Neural crest cell (in vitro differentiated cells): ENCODE measurements at regions not wholly inside any gene's neighbourhood (a gene's known extent, or its start where the extent isn't known, plus 50 kb on each side); places are given as distances from the start of the nearest gene placed in this dataset.

Experiments
- DNase-seq: peaks from one replicate; pipeline ENCODE4 v3.0.0; 2021; ENCODE audit warnings: low read depth, mixed read lengths, low spot score
- H3K27ac Mint-ChIP-seq: one replicate; pipeline ENCODE4 v1.8.0; 2021; ENCODE audit warnings: mild to moderate bottlenecking, mixed read lengths; ENCODE audit not compliant: unreplicated experiment
- H3K27me3 Mint-ChIP-seq: 2 replicates; pipeline ENCODE4 v1.8.0; 2021; ENCODE audit warnings: low read depth, mild to moderate bottlenecking, mixed read lengths
- H3K36me3 Mint-ChIP-seq: 2 replicates; pipeline ENCODE4 v1.8.0; 2021; ENCODE audit warnings: low read depth, mild to moderate bottlenecking, mixed read lengths
- H3K4me1 Mint-ChIP-seq: 2 replicates; pipeline ENCODE4 v1.8.0; 2021; ENCODE audit warnings: mixed read lengths
- H3K4me3 Mint-ChIP-seq: one replicate; pipeline ENCODE4 v1.8.0; 2021; ENCODE audit warnings: mild to moderate bottlenecking, mixed read lengths
- H3K9me3 Mint-ChIP-seq: 2 replicates; pipeline ENCODE4 v1.8.0; 2021; ENCODE audit warnings: mixed read lengths
- CTCF ChIP-seq: fragments of 200-600 bp; sonication (generic); conservative IDR thresholded peaks from 2 replicates; pipeline ENCODE4 v1.5.0; 2021; ENCODE audit warnings: antibody characterized with exemption, mild to moderate bottlenecking

GRCh38 chr3:24622696-24623225 lies 128.1 kb upstream of the THRB start:
- Mint-ChIP-seq H3K4me3 (no peak overlapping the region), H3K27me3 (no peaks in the 10 kb centered on the region), H3K36me3 (peaks cover 3% of the 10 kb centered on the region), H3K9me3 (peaks cover 10% of the 10 kb centered on the region), H3K4me1 (peaks cover 5% of the 10 kb centered on the region), H3K27ac (no peak overlapping the region)
- no peak for DNase-seq
- TF ChIP-seq CTCF = no peak

GRCh38 chr3:24623657-24624056 lies 129.0 kb upstream of the THRB start:
- Mint-ChIP-seq H3K36me3 (peaks cover 3% of the 10 kb centered on the region), H3K27ac (no peak overlapping the region), H3K4me1 (peaks cover 5% of the 10 kb centered on the region), H3K4me3 (no peak overlapping the region), H3K27me3 (no peaks in the 10 kb centered on the region), H3K9me3 (peaks cover 10% of the 10 kb centered on the region)
- no peak for DNase-seq
- TF ChIP-seq CTCF = no peak

- no peak overlapping the region for H3K4me3 Mint-ChIP-seq
- H3K4me1 Mint-ChIP-seq = peaks cover 5% of the 10 kb centered on the region
- no peak overlapping the region for H3K27ac Mint-ChIP-seq
- peaks cover 10% of the 10 kb centered on the region for H3K9me3 Mint-ChIP-seq
- TF ChIP-seq CTCF = no peak
- no peak for DNase-seq
- H3K27me3 Mint-ChIP-seq = no peaks in the 10 kb centered on the region
- peaks cover 3% of the 10 kb centered on the region for H3K36me3 Mint-ChIP-seq
These were observed 130.5 kb upstream of the THRB start for GRCh38 chr3:24624938-24625681.

- H3K4me3 Mint-ChIP-seq = no peak overlapping the region
- TF ChIP-seq CTCF = no peak
- DNase-seq = no peak
- peaks cover 3% of the 10 kb centered on the region for H3K36me3 Mint-ChIP-seq
- H3K27me3 Mint-ChIP-seq = no peaks in the 10 kb centered on the region
- H3K27ac Mint-ChIP-seq = no peak overlapping the region
- peaks cover 10% of the 10 kb centered on the region for H3K9me3 Mint-ChIP-seq
- peaks cover 3% of the 10 kb centered on the region for H3K4me1 Mint-ChIP-seq
These were observed 134.0 kb upstream of the THRB start for GRCh38 chr3:24628523-24629258.

- H3K27me3 Mint-ChIP-seq = no peaks in the 10 kb centered on the region
- peaks cover 11% of the 10 kb centered on the region for H3K9me3 Mint-ChIP-seq
- no peak for TF ChIP-seq CTCF
These were observed 136.8 kb upstream of the THRB start for GRCh38 chr3:24631481-24631880.

More at GRCh38 chr3:24631481-24631880, 136.8 kb upstream of the THRB start:
- Mint-ChIP-seq H3K4me3 (no peak overlapping the region), H3K36me3 (peaks cover 4% of the 10 kb centered on the region), H3K4me1 (no peaks in the 10 kb centered on the region), H3K27ac (no peak overlapping the region)
- DNase-seq = no peak
